DOHH2 (cell line): ENCODE measurements at regions not wholly inside any gene's neighbourhood (a gene's known extent, or its start where the extent isn't known, plus 50 kb on each side); places are given as distances from the start of the nearest gene placed in this dataset.

Source experiments
- H3F3A ChIP-seq: fragments of 200-600 bp; sonication (generic), shearing (Covaris generic); 2 replicates; pipeline ENCODE4 v1.6.0; 2016; ENCODE audit warnings: antibody characterized with exemption, mild to moderate bottlenecking; ENCODE audit not compliant: control insufficient read depth, insufficient read depth
- H3K27ac ChIP-seq: fragments of 200-600 bp; sonication (generic); 2 replicates; pipeline ENCODE4 v1.5.1; 2014; ENCODE audit warnings: low read depth, mild to moderate bottlenecking, low read length, moderate library complexity
- H3K27me3 ChIP-seq: fragments of 200-600 bp; sonication (generic); 2 replicates; pipeline ENCODE4 v1.6.1; 2014; ENCODE audit warnings: mild to moderate bottlenecking, low read length, mixed read lengths; ENCODE audit not compliant: control insufficient read depth
- H3K36me3 ChIP-seq: fragments of 200-600 bp; sonication (generic); 2 replicates; pipeline ENCODE4 v1.6.1; 2014; ENCODE audit warnings: mild to moderate bottlenecking, low read length, moderate library complexity, mixed read lengths; ENCODE audit not compliant: control insufficient read depth
- H3K4me1 ChIP-seq: fragments of 200-600 bp; sonication (generic); 2 replicates; pipeline ENCODE4 v1.6.1; 2014; ENCODE audit warnings: mild to moderate bottlenecking, low read length, mixed read lengths; ENCODE audit not compliant: control insufficient read depth
- H3K4me2 ChIP-seq: fragments of 200-600 bp; sonication (generic); 2 replicates; pipeline ENCODE4 v1.6.0; 2014; ENCODE audit warnings: mild to moderate bottlenecking, low read length, moderate library complexity
- H3K4me3 ChIP-seq: fragments of 200-600 bp; sonication (generic); 2 replicates; pipeline ENCODE4 v1.5.1; 2014; ENCODE audit warnings: mild to moderate bottlenecking, low read length, mixed read lengths
- H3K79me2 ChIP-seq: fragments of 200-600 bp; sonication (generic); 2 replicates; pipeline ENCODE4 v1.6.1; 2014; ENCODE audit warnings: mild to moderate bottlenecking, low read length, mixed read lengths; ENCODE audit not compliant: control insufficient read depth
- H3K9me2 ChIP-seq: fragments of 200-600 bp; sonication (generic); replicated peaks from 2 replicates; pipeline ENCODE4 v1.6.1; 2014; ENCODE audit warnings: mild to moderate bottlenecking, low read length, mixed read lengths; ENCODE audit not compliant: control insufficient read depth
- H3K9me3 ChIP-seq: fragments of 200-600 bp; sonication (generic); 2 replicates; pipeline ENCODE4 v1.6.1; 2014; ENCODE audit warnings: antibody characterized with exemption, low read length, mixed read lengths; ENCODE audit not compliant: control insufficient read depth, insufficient read depth
- H4K20me1 ChIP-seq: fragments of 200-600 bp; sonication (generic); 2 replicates; pipeline ENCODE4 v1.6.0; 2014; ENCODE audit warnings: low read depth, mild to moderate bottlenecking, antibody characterized with exemption, low read length, moderate library complexity; ENCODE audit not compliant: control insufficient read depth, insufficient read depth
- CTCF ChIP-seq: fragments of 200-600 bp; sonication (generic); IDR thresholded peaks from one replicate; pipeline ENCODE4 v1.5.1; 2014; ENCODE audit warnings: antibody characterized with exemption, mild to moderate bottlenecking, low read depth, low read length; ENCODE audit not compliant: poor library complexity, severe bottlenecking
- EZH2phosphoT487 ChIP-seq: fragments of 200-600 bp; sonication (generic); IDR thresholded peaks from 2 replicates; pipeline ENCODE4 v1.6.1; 2017; ENCODE audit warnings: borderline replicate concordance, mild to moderate bottlenecking, antibody characterized with exemption, low read length, moderate library complexity, mixed read lengths

GRCh38 chr3:24828551-24828950 is 333.9 kb upstream of the THRB start:
- H3K4me1 ChIP-seq, result no peaks in the 10 kb centered on the region
- H4K20me1 ChIP-seq, result no peaks in the 10 kb centered on the region
- no peak overlapping the region for H3K4me3 ChIP-seq
- no peaks in the 10 kb centered on the region for H3F3A ChIP-seq
- no peaks in the 10 kb centered on the region for H3K79me2 ChIP-seq
- TF ChIP-seq CTCF (no peak), EZH2phosphoT487 (no peak)
- no peaks in the 10 kb centered on the region for H3K9me3 ChIP-seq
- no peaks in the 10 kb centered on the region for H3K27me3 ChIP-seq
- no peak overlapping the region for H3K27ac ChIP-seq
- no peaks in the 10 kb centered on the region for H3K36me3 ChIP-seq
- no peaks in the 10 kb centered on the region for H3K9me2 ChIP-seq
- no peak overlapping the region for H3K4me2 ChIP-seq

- H3K4me2 ChIP-seq, result no peak overlapping the region
Observed at GRCh38 chr3:24829011-24829581, 334.4 kb upstream of the THRB start.

DNA sequence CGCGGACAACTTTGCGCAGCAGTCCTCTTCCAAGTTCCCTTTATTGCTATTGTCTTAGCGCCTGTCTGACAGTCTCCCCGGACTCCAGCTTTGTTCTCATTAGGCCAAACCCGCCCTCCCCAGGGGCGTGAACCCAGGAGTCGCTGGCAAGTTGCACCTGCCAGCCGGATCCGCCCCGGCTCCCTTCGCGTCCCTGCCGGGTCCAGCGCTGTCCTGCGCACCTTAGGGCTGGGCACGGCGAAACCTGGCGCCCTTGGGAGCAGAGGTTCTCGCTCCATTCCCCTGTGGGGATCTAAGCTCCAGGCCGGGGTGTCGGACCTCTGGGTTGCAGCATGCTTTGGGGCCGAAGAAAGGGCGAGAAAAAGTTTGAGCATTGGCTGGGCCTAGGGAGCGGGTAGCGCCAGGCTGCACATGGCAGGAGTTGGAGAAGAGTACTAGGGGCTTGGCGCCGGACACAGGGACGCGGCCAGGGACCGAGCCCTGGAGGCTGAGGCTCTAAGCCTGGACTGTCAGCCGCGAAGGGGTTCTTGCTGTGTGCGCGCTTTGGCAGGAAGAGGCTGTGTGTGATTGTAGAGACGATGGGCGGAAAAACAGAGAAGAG is 335.1 kb upstream of the THRB start:
- no peaks in the 10 kb centered on the region for H3K27me3 ChIP-seq
- no peak overlapping the region for H3K4me3 ChIP-seq
- H3K27ac ChIP-seq, result no peak overlapping the region
- no peaks in the 10 kb centered on the region for H3K79me2 ChIP-seq
- H3K36me3 ChIP-seq, result no peaks in the 10 kb centered on the region
- H3K9me2 ChIP-seq, result no peaks in the 10 kb centered on the region
- TF ChIP-seq EZH2phosphoT487 (no peak), CTCF (no peak)
- H3K4me2 ChIP-seq, result no peak overlapping the region
- no peaks in the 10 kb centered on the region for H3K4me1 ChIP-seq
- no peaks in the 10 kb centered on the region for H3F3A ChIP-seq
- no peaks in the 10 kb centered on the region for H3K9me3 ChIP-seq
- no peaks in the 10 kb centered on the region for H4K20me1 ChIP-seq

More at GRCh38 chr3:24829011-24829581, 334.4 kb upstream of the THRB start:
- no peak overlapping the region for H3K4me3 ChIP-seq
- H3K9me3 ChIP-seq, result no peaks in the 10 kb centered on the region
- TF ChIP-seq EZH2phosphoT487 (no peak), CTCF (no peak)
- no peak overlapping the region for H3K27ac ChIP-seq
- H4K20me1 ChIP-seq, result no peaks in the 10 kb centered on the region
- no peaks in the 10 kb centered on the region for H3K36me3 ChIP-seq
- no peaks in the 10 kb centered on the region for H3K4me1 ChIP-seq
- no peaks in the 10 kb centered on the region for H3K9me2 ChIP-seq
- no peaks in the 10 kb centered on the region for H3F3A ChIP-seq
- H3K79me2 ChIP-seq, result no peaks in the 10 kb centered on the region
- no peaks in the 10 kb centered on the region for H3K27me3 ChIP-seq
